LNCaP clone FGC (cell line): ENCODE measurements at regions not wholly inside any gene's neighbourhood (a gene's known extent, or its start where the extent isn't known, plus 50 kb on each side); places are given as distances from the start of the nearest gene placed in this dataset.

Source experiments
- DNase-seq: peaks from one replicate; pipeline ENCODE4 v3.0.0-alpha.2; 2011; ENCODE audit warnings: low read depth
- H3K4me3 ChIP-seq: 2 replicates; pipeline ENCODE4 v1.5.1; 2011; ENCODE audit warnings: mild to moderate bottlenecking, low read depth, low read length, control low read depth
- TF ChIP-seq, protein P1 (sequence below): IDR thresholded peaks from 2 replicates; pipeline ENCODE4 v1.5.1; 2012; ENCODE audit warnings: mild to moderate bottlenecking; ENCODE audit not compliant: control insufficient read depth, insufficient read depth; ENCODE audit errors: extremely low read depth

DNA sequence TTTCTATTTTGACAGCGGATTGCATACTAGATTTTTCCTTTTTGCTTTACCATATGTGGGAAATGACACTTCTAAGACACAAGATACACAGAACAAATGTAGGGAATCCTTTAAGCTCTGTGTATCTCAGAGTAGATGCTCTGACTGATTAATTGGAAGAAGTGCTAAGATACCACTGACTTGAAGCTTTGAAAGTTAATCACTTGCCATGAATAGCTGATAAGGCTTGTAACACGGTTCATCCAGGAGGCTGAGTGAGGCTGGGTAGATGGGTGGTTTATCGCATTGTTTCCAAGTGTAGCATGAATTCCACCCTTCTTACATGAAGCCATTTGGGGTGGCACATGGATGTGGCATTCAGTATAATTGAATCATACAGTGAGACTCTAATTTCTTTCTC, 654.1 kb upstream of the RBFOX1 start:
- TF ChIP-seq, protein P1, sequence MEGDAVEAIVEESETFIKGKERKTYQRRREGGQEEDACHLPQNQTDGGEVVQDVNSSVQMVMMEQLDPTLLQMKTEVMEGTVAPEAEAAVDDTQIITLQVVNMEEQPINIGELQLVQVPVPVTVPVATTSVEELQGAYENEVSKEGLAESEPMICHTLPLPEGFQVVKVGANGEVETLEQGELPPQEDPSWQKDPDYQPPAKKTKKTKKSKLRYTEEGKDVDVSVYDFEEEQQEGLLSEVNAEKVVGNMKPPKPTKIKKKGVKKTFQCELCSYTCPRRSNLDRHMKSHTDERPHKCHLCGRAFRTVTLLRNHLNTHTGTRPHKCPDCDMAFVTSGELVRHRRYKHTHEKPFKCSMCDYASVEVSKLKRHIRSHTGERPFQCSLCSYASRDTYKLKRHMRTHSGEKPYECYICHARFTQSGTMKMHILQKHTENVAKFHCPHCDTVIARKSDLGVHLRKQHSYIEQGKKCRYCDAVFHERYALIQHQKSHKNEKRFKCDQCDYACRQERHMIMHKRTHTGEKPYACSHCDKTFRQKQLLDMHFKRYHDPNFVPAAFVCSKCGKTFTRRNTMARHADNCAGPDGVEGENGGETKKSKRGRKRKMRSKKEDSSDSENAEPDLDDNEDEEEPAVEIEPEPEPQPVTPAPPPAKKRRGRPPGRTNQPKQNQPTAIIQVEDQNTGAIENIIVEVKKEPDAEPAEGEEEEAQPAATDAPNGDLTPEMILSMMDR: no peak
- no peak overlapping the region for H3K4me3 ChIP-seq
- DNase-seq: no peak

DNA sequence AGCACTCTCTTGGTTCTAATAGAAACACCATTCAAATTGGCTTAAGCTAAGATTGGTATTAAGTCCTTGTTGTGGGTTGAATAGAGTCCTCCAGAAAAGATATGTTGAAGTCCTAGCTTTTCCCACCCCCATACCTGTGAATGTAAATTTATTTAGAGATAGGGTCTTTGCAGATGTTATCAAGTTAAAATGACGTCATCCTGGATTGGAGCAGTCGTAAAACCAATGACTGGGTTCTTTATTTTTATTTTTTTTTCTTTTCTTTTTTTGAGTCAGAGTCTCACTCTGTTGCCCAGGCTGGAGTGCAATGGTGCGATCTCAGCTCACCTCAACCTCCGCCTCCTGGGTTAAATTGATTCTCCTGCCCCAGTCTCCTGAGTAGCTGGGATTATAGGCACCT, 658.6 kb upstream of the RBFOX1 start:
- H3K4me3 ChIP-seq: no peak overlapping the region
- TF ChIP-seq, protein P1: no peak
- DNase-seq: no peak

DNA sequence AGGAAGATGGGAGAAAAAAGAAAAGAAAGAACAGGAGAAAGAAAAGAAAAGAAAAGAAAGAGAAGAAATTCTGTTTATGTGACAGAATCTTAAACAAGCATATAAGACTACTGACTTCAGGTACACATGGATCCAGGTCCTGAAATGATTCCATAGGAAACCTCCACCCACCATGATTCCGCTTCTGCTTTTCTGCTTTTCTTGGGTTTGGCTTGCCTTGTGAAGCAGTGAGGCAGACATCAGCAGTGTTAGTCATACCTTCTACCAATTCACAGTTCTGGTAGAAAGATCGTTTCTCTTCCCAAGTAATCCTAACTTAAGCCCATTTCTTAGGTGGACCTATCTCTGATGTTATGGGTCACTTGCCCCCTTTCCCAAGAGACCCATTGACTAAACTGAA, 660.1 kb upstream of the RBFOX1 start:
- TF ChIP-seq, protein P1: no peak
- DNase-seq: no peak
- no peak overlapping the region for H3K4me3 ChIP-seq

DNA sequence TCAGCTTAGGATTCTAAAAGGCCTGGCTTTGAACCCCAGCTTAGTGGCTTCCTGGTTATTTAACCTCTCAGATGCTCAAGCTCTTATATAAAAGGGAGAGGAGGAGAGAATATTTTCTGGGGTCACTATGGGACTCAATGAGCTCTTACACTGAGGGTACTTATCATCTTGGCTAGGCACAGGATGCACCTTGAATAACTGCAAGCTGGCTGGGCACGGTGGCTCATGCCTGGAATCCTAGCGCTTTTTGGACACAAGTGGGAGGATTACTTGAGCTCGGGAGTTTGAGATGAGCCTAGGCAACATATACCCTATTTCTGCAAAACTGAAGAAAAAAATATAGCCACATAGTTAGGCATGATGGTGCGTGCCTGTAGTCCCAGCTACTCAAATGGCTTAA, 665.3 kb upstream of the RBFOX1 start:
- DNase-seq: no peak
- H3K4me3 ChIP-seq: no peak overlapping the region
- TF ChIP-seq, protein P1: no peak

DNA sequence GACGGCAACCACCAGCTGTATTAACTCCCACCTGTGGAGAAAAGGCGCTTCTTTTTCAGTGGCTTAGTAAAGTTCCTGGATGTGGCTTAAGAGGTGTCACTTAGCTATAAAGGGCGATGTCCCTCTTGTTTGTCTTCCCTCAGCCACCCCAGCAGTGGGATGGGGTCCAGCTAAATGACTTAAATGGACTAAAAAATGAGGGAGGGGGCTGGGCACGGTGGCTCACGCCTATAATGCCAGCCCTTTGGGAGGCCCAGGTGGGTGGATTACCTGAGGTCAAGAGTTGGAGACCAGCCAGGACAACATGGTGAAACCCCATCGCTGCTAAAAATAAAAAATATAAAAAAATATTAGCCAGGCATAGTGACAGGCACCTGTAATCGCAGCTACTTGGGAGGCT, 667.5 kb upstream of the RBFOX1 start:
- TF ChIP-seq, protein P1: no peak
- H3K4me3 ChIP-seq: no peak overlapping the region
- DNase-seq: no peak

DNA sequence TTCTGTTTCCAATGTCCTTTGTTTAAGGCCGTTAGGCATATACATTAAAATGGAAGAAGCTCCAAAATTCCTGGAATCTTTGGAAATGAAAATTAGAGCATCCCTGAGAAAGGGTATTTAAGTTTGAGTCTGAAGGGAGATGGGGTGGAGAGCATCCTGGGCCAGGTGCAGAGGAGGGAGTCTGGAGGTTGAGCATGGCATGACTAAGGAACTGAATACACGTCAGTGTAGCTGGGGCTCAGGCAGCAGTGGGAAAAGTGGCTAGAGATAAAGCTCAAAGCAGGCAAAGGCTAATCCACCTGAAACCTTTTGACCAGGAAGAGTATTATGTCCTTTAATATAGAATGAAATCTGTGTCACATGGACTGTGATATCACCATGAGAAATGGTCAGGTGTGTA, 669.0 kb upstream of the RBFOX1 start:
- DNase-seq: no peak
- TF ChIP-seq, protein P1: no peak
- no peak overlapping the region for H3K4me3 ChIP-seq

DNA sequence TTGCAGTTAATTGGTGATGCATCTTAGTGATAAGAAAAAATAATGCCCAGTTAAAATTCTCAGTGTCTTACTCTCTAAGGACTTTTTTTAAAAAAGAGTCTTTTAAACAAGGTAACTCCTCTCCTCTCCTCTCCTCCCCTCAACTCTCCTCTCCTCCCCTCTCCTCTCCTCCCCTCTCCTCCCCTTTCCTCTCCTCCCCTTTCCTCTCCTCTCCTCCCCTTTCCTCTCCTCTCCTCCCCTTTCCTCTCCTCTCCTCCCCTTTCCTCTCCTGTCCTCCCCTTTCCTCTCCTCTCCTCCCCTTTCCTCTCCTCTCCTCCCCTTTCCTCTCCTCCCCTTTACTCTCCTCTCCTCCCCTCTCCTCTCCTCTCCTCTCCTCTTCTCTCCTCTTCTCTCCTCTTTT, 675.9 kb upstream of the RBFOX1 start:
- no peak for DNase-seq
- TF ChIP-seq, protein P1: no peak
- no peak overlapping the region for H3K4me3 ChIP-seq
